Midbrain (tissue), 1 donor: ENCODE measurements at regions not wholly inside any gene's neighbourhood (a gene's known extent, or its start where the extent isn't known, plus 50 kb on each side); places are given as distances from the start of the nearest gene placed in this dataset.

Experiments
- DNase-seq: peaks from one replicate; lab custom pipeline; 2025; lab: John Stamatoyannopoulos, UW

GRCh38 chr1:114342376-114342775 is 168.6 kb downstream of the TRIM33 start:
- DNase-seq, result no peak

- DNase-seq, result no peak
Observed at GRCh38 chr1:114341856-114342255, 169.1 kb downstream of the TRIM33 start.

GRCh38 chr1:114341299-114341698 is 169.7 kb downstream of the TRIM33 start:
- DNase-seq, result no peak

- DNase-seq, result no peak
Observed at GRCh38 chr1:114340892-114341291, 170.1 kb downstream of the TRIM33 start.

- no peak for DNase-seq
Observed at GRCh38 chr1:114339379-114339778, 171.6 kb downstream of the TRIM33 start.

- no peak for DNase-seq
Observed at GRCh38 chr1:114338191-114338890, 172.7 kb downstream of the TRIM33 start.

- no peak for DNase-seq
Observed at GRCh38 chr1:114337417-114337816, 173.6 kb downstream of the TRIM33 start.

GRCh38 chr1:114336360-114336759 is 174.6 kb downstream of the TRIM33 start:
- DNase-seq, result no peak

GRCh38 chr1:114335273-114335672 is 175.7 kb downstream of the TRIM33 start:
- DNase-seq, result no peak

- DNase-seq, result no peak
Observed at GRCh38 chr1:114334297-114334696, 176.7 kb downstream of the TRIM33 start.

GRCh38 chr1:114333690-114334089 is 177.3 kb downstream of the TRIM33 start:
- DNase-seq, result no peak

GRCh38 chr1:114331936-114332335 is 178.3 kb upstream of the SYT6 start:
- DNase-seq, result no peak

- no peak for DNase-seq
Observed at GRCh38 chr1:114330451-114330983, 176.8 kb upstream of the SYT6 start.

- no peak for DNase-seq
Observed at GRCh38 chr1:114328361-114328904, 174.8 kb upstream of the SYT6 start.

- no peak for DNase-seq
Observed at GRCh38 chr1:114324662-114324965, 170.9 kb upstream of the SYT6 start.

GRCh38 chr1:114323959-114324661 is 170.4 kb upstream of the SYT6 start:
- no peak for DNase-seq

- no peak for DNase-seq
Observed at GRCh38 chr1:114322734-114323133, 169.1 kb upstream of the SYT6 start.

GRCh38 chr1:114322207-114322606 is 168.5 kb upstream of the SYT6 start:
- DNase-seq, result no peak

- no peak for DNase-seq
Observed at GRCh38 chr1:114320586-114320985, 166.9 kb upstream of the SYT6 start.

- no peak for DNase-seq
Observed at GRCh38 chr1:114319418-114319817, 165.7 kb upstream of the SYT6 start.

GRCh38 chr1:114318961-114319360 is 165.3 kb upstream of the SYT6 start:
- DNase-seq, result no peak

GRCh38 chr1:114316204-114316603 is 162.5 kb upstream of the SYT6 start:
- no peak for DNase-seq

GRCh38 chr1:114315631-114316030 is 162.0 kb upstream of the SYT6 start:
- DNase-seq, result no peak
